GM12878 (cell line): ENCODE measurements at regions not wholly inside any gene's neighbourhood (a gene's known extent, or its start where the extent isn't known, plus 50 kb on each side); places are given as distances from the start of the nearest gene placed in this dataset.
A peak's percentile ranks its signal among the peaks of the same experiment; 100 is the strongest.

Experiments used
- ATAC-seq: fragments of 200-7000 bp; cut with Tn5 transposase; 3 replicates; pipeline ENCODE4 v1.9.1; 2020; ENCODE audit warnings: mild to moderate bottlenecking, moderate library complexity
- BruUV-seq: library from RNA; stranded (reverse); fragments of 400-500 nt; replicated peaks from 2 replicates; lab custom pipeline; 2021; lab: Mats Ljungman, UMichigan
- CTCF ChIA-PET: fragments of 300-600 bp; sonication (Branson Sonifier 250); formaldehyde crosslinking; extraction: SDS; loops from one replicate; lab custom pipeline; 2021; ENCODE audit warnings: inconsistent platforms; lab: Yijun Ruan, JAX
- POLR2A ChIA-PET: fragments of 350-600 bp; formaldehyde crosslinking; extraction: SDS; loops from one replicate; lab custom pipeline; 2021; ENCODE audit warnings: inconsistent platforms; lab: Charles Lee
- RAD21 ChIA-PET: fragments of 300-600 bp; sonication (Branson Sonifier 250); formaldehyde crosslinking; loops from one replicate; lab custom pipeline; 2023; ENCODE audit warnings: antibody characterized with exemption; ENCODE audit not compliant: unreplicated experiment; lab: Charles Lee
- SMC1A ChIA-PET: fragments of 300-600 bp; sonication (Branson Sonifier 250); formaldehyde crosslinking; loops from one replicate; lab custom pipeline; 2023; ENCODE audit not compliant: unreplicated experiment, uncharacterized antibody; lab: Charles Lee
- DNase-seq: peaks from one replicate; pipeline ENCODE4 v3.0.0-alpha.2; 2011; ENCODE audit warnings: low read depth, low spot score
- FAIRE-seq: peaks from 3 replicates; lab custom pipeline; 2011; peaks lifted over from hg19 to GRCh38; lab: Jason Lieb, UNC
- H2AFZ ChIP-seq: 2 replicates; pipeline ENCODE4 v1.6.0; 2011; ENCODE audit warnings: low read depth, low read length, control low read depth; ENCODE audit not compliant: control insufficient read depth
- H3K27ac ChIP-seq: 2 replicates; pipeline ENCODE4 v1.5.1; 2011; ENCODE audit warnings: control low read depth; ENCODE audit not compliant: control insufficient read depth, insufficient read depth
- H3K27me3 ChIP-seq, 2 experiments: replicated peaks in 1 of 2; 2 replicates each; pipeline versions ENCODE4 v1.6.0 to v1.6.1; 2011; ENCODE audit warnings: low read length in 1 of 2; ENCODE audit not compliant: control insufficient read depth in 2 of 2, insufficient read depth in 2 of 2
- H3K36me3 ChIP-seq, 2 experiments: 2 replicates each; pipeline ENCODE4 v1.5.1; 2011; ENCODE audit warnings: low read length in 1 of 2; ENCODE audit not compliant: control insufficient read depth in 2 of 2, insufficient read depth in 2 of 2
- H3K4me1 ChIP-seq: 2 replicates; pipeline ENCODE4 v1.6.1; 2011; ENCODE audit warnings: mild to moderate bottlenecking, low read length, moderate library complexity, mixed read lengths; ENCODE audit not compliant: control insufficient read depth, insufficient read depth
- H3K4me2 ChIP-seq: 2 replicates; pipeline ENCODE4 v1.6.0; 2011; ENCODE audit warnings: control low read depth; ENCODE audit not compliant: control insufficient read depth, insufficient read depth
- H3K4me3 ChIP-seq: fragments of 200-600 bp; sonication (generic); 2 replicates; pipeline ENCODE4 v1.5.1; 2016
- H3K79me2 ChIP-seq: 2 replicates; pipeline ENCODE4 v1.6.0; 2011; ENCODE audit warnings: low read length; ENCODE audit not compliant: control insufficient read depth, insufficient read depth
- H3K9ac ChIP-seq: 2 replicates; pipeline ENCODE4 v1.8.0; 2011; ENCODE audit warnings: low read length, control low read depth, mixed read lengths; ENCODE audit not compliant: control insufficient read depth, insufficient read depth
- H3K9me3 ChIP-seq: replicated peaks from 3 replicates; pipeline ENCODE4 v1.5.1; 2011; ENCODE audit warnings: mild to moderate bottlenecking, low read length; ENCODE audit not compliant: control insufficient read depth, insufficient read depth
- H4K20me1 ChIP-seq: 2 replicates; pipeline ENCODE4 v1.6.0; 2011; ENCODE audit not compliant: control insufficient read depth, insufficient read depth
- CHD1 ChIP-seq: IDR thresholded peaks from 2 replicates; pipeline ENCODE4 v1.6.1; 2012; ENCODE audit warnings: low read depth, low read length, improper control_type of control experiment
- CREB1 ChIP-seq: IDR thresholded peaks from 2 replicates; pipeline ENCODE4 v1.6.1; 2012; ENCODE audit warnings: low read depth, mild to moderate bottlenecking, inconsistent platforms
- CTCF ChIP-seq, 3 experiments: IDR thresholded peaks in 2 of 3; conservative IDR thresholded peaks in 1 of 3; 2 replicates each; pipeline ENCODE4 v1.5.1; 2011; ENCODE audit warnings: low read depth in 3 of 3, low read length in 3 of 3, mild to moderate bottlenecking in 3 of 3, control low read depth in 2 of 3, moderate library complexity in 2 of 3, inconsistent platforms in 1 of 3, mixed read lengths in 1 of 3; ENCODE audit not compliant: control insufficient read depth in 2 of 3, insufficient read depth in 1 of 3; ENCODE audit errors: extremely low read depth in 1 of 3
- E2F8 ChIP-seq: fragments of 450-650 bp; IDR thresholded peaks from 2 replicates; pipeline ENCODE4 v1.6.1; 2018; ENCODE audit warnings: mild to moderate bottlenecking, low read depth, moderate library complexity; ENCODE audit not compliant: partially characterized antibody
- ETV6 ChIP-seq, 2 experiments: fragments of 450-650 bp in 1 of 2; IDR thresholded peaks in 1 of 2; conservative IDR thresholded peaks in 1 of 2; 2 replicates each; pipeline ENCODE4 v1.6.1; 2014; ENCODE audit warnings: antibody characterized with exemption in 1 of 2, borderline replicate concordance in 1 of 2, low read depth in 1 of 2, mild to moderate bottlenecking in 1 of 2, moderate library complexity in 1 of 2
- FOXK2 ChIP-seq: fragments of 450-650 bp; IDR thresholded peaks from 2 replicates; pipeline ENCODE4 v1.6.1; 2017; ENCODE audit warnings: mild to moderate bottlenecking, moderate library complexity
- HDAC2 ChIP-seq: fragments of 200-600 bp; sonication (generic); IDR thresholded peaks from 2 replicates; pipeline ENCODE4 v1.6.1; 2017
- MTA3 ChIP-seq: IDR thresholded peaks from 2 replicates; pipeline ENCODE4 v1.6.1; 2012; ENCODE audit warnings: low read length, inconsistent platforms, borderline replicate concordance
- NR2C1 ChIP-seq: fragments of 450-650 bp; IDR thresholded peaks from 2 replicates; pipeline ENCODE4 v1.6.1; 2017; ENCODE audit warnings: antibody characterized with exemption, mild to moderate bottlenecking, moderate library complexity
- NR2C2 ChIP-seq: IDR thresholded peaks from 2 replicates; pipeline ENCODE4 v1.6.1; 2011; ENCODE audit warnings: borderline replicate concordance, low read depth; ENCODE audit not compliant: control insufficient read depth, insufficient read length
- POLR2AphosphoS2 ChIP-seq: IDR thresholded peaks from 2 replicates; pipeline ENCODE4 v1.6.1; 2011; ENCODE audit warnings: low read depth, mild to moderate bottlenecking, low read length, improper control_type of control experiment, moderate library complexity
- WGBS: methylation state at CpG from one replicate; pipeline ENCODE4 v1.1.6; 2016; ENCODE audit warnings: low lambda C conversion rate; ENCODE audit not compliant: insufficient replicate concordance, insufficient coverage; ENCODE audit errors: missing lambda C conversion rate; 5-methylcytosine and 5-hydroxymethylcytosine counted together
- in situ Hi-C: fragments of 300-500 bp; cut with MboI; formaldehyde crosslinking; loops from 9 replicates; pipeline ENCODE4 v1.14.3; 2018; ENCODE audit warnings: mixed read lengths
- intact Hi-C: fragments of 100-400 bp; cut with micrococcal nuclease; formaldehyde crosslinking; loops from one replicate; pipeline ENCODE4 v1.14.2; 2022; ENCODE audit not compliant: unreplicated experiment

- in situ Hi-C loops, result no loop called here
- H3K4me2 ChIP-seq, result no peak overlapping the region
- POLR2A ChIA-PET, result no interaction called here
- peaks cover 1% of the 10 kb centered on the region; the same call in 1 of the 3 replicates for H3K9me3 ChIP-seq
- RAD21 ChIA-PET, result no interaction called here
- ATAC-seq, result no peak
- WGBS, result 40% methylated on average over 20 of the region's 20 CpGs
- no peaks in the 10 kb centered on the region for H4K20me1 ChIP-seq
- CTCF ChIA-PET, result interaction anchor here (1.1 kb wide), 1 partner anchor 35 kb away, joined by 3 read pairs; no protein-coding TSS in a partner anchor
- H3K27ac ChIP-seq, result no peak overlapping the region
- H3K4me3 ChIP-seq, result no peak overlapping the region
- SMC1A ChIA-PET, result interaction anchor here (0.9 to 1.5 kb wide), 2 partner anchors 9 to 40 kb away, joined by 3 read pairs; no protein-coding TSS in a partner anchor
- no peak overlapping the region for H2AFZ ChIP-seq
- no peak for TF ChIP-seq CREB1
- TF ChIP-seq NR2C1, result no peak
- no peak for TF ChIP-seq CHD1
- TF ChIP-seq HDAC2, result no peak
- no peak for TF ChIP-seq FOXK2
- no peak for TF ChIP-seq MTA3
- intact Hi-C loops, result no loop called here
- no TSS peak for BruUV-seq
- FAIRE-seq, result no peak
- no peaks in the 10 kb centered on the region for H3K79me2 ChIP-seq
- no peaks in the 10 kb centered on the region for H3K36me3 ChIP-seq
- peaks cover 0 to 2% of the 10 kb centered on the region in 2 experiments; a peak in 1 of 4 replicates for H3K27me3 ChIP-seq
- H3K4me1 ChIP-seq, result no peaks in the 10 kb centered on the region; the same call in 1 of the 2 replicates
- H3K9ac ChIP-seq, result no peak overlapping the region
- DNase-seq, result no peak
Observed at GRCh38 chr14:104385531-104386101, 193.9 kb upstream of the C14orf180 start.

- Histone ChIP-seq H3K4me1 (no peaks in the 10 kb centered on the region; the same call in 1 of the 2 replicates), H3K27me3 (peaks cover 0 to 2% of the 10 kb centered on the region in 2 experiments; a peak in 1 of 4 replicates), H3K79me2 (no peaks in the 10 kb centered on the region), H3K27ac (no peak overlapping the region), H3K4me2 (no peak overlapping the region), H4K20me1 (no peaks in the 10 kb centered on the region), H3K9ac (no peak overlapping the region), H3K4me3 (no peak overlapping the region), H3K9me3 (no peaks in the 10 kb centered on the region), H2AFZ (no peak overlapping the region), H3K36me3 (no peaks in the 10 kb centered on the region)
- ChIA-PET RAD21 (no interaction called here), POLR2A (no interaction called here), SMC1A (no interaction called here), CTCF (interaction anchor here (1.1 kb wide), 1 partner anchor 34 kb away, joined by 3 read pairs; no protein-coding TSS in a partner anchor)
- TF ChIP-seq ETV6 (conservative IDR thresholded peaks at IDR 0.05 in 1 of 2, IDR thresholded peaks at IDR 0.05 in 1 of 2; ENCODE audit: borderline replicate concordance in 1 of 2, low read depth in 1 of 2) (no peak), CTCF (IDR thresholded peaks at IDR 0.05 in 2 of 3, conservative IDR thresholded peaks at IDR 0.05 in 1 of 3; ENCODE audit: control insufficient read depth in 2 of 3, extremely low read depth in 1 of 3, insufficient read depth in 1 of 3, low read depth in 3 of 3, low read length in 3 of 3) (peak in 1 of 3 experiments; percentile 19; a peak in 1 of 6 replicates), E2F8 (no peak), NR2C2 (no peak), POLR2AphosphoS2 (no peak)
- BruUV-seq, result no TSS peak
- DNase-seq, result no peak
- intact Hi-C loops, result no loop called here
- WGBS, result 17% methylated on average over 26 of the region's 26 CpGs
- ATAC-seq, result peak; percentile 50
- FAIRE-seq, result no peak
- in situ Hi-C loops, result no loop called here
Observed at GRCh38 chr14:104386151-104386841, 193.3 kb upstream of the C14orf180 start.
